ENCODE measurements at regions not wholly inside any gene's neighbourhood (a gene's known extent, or its start where the extent isn't known, plus 50 kb on each side); places are given as distances from the start of the nearest gene placed in this dataset.

DNA sequence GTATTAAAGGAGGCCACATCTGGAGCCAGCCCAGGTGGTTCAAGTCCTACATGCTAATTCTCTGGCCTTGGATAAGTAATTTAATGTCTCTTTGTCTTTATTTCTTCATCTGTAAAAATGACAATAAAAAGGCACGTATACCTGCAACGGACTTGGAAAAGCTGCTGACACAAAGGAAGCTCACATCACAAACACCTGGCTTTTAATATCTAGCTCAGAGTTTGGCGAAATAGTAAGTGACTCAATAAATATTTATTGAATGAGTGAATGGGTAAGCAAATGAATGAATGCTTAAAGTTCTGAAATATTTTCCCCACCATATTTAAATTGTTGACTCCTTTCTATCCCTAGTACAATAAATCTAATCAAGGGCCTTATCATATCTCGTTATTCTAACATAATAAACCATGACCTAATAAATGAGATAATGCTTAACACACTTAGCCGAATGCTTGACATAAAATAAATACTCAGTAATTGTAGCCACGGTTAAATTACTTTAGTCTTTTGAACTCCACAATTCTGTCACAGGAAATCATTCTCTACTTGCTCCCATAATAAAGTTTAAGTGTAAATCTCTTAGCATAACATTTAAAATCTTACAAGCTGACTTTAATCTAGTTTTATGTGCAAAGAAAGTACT lies 74.7 kb upstream of the PALMD start:
- no peak for DNase-seq (ENCODE audit: low read depth, low spot score)

DNA sequence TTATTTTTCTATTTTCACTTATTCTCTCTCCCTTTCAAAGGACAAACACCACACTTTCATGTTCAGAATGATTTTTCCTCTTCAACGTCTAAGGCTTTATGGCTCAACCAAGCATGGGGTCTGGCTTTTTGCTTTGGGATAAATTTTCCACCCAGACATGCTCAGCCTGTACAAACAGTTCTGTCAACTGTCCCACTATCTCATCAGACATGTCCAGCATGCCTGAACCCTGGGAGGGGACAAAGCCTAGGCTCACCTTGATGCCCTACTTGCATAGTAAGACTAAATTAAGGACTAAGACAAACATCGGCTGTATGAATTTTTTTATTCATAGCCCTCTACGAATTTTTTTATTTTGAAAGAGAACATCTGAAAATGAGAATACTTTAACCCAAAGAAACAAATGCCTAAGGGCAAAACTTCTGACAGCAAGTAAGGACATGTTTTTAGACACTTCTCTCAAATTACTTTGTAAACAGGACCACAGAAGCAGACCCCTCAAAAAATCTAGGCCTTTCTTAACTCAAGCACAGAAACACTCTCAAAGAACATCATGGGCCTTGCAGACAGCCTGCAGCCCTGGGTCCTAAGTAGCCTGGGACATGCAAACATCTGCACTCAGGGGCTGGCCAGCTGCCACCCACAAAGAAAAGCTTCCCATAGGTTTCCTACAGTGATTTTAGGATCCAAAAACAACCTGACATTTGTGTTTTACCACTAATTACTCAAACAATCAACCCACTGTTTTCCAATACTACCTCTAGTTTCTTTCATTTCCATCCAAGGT lies 72.3 kb upstream of the PALMD start:
- DNase-seq (ENCODE audit: low read depth, low spot score): no peak

DNA sequence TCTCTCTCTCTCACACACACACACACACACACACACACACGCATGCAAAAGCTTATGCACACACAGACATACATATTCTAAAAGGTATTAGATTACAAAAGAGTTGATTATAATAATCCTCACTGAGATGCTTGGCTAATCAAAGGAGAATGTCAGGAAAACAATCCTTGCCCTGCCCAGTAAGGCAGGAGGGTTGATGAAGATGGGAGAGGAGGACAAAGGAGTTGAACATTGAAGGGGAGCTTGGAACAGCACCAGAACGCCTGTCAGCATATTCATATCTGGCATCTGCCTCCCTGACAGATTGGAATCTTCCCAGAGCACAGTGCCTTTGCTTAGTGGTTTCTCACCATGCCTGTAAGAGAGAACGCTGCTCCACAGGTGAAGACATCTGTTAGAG lies 68.6 kb upstream of the PALMD start:
- no peak for DNase-seq (ENCODE audit: low read depth, low spot score)

DNA sequence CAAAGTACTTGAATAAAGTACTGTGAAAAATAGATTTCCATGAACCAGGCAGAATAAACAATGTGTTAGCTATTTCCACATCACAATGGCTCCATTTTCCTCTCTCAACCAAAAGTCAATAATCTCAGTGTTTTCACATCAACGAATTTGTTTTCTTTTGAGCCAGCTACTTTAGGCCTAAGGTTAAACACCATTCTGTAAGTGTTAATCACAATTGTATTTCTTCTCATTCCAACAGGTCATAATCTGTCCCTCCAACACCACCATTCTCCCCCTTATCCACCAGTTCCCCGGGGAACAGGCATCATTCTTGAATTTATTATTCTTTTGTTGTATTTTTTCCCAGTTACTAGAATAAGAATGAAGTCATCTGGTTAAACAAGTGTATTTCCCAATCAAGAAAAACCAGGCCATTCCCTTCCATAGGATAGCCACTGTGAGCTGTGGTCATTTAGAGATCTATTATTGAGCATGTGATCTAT lies 66.2 kb upstream of the PALMD start:
- DNase-seq (ENCODE audit: low read depth, low spot score): no peak

DNA sequence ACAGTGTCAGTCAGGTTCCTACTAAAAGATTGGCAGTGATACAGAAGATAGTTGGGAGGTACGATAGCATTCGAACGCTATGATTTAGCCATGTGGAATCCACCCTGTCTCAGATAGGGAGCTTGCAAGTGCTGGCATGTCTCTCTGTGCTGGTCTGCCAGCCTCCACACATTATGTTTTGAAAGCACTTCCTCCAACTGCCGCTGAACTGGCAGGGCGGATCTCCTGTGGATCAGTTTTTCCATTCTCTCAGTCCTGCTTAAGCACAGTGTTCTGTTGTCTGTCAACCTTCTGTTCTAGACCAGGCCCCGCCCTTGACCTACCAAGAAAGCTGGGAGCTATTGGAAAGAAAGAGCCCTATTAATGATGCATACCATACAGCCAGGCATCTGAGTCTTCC lies 65.5 kb upstream of the PALMD start:
- no peak for DNase-seq (ENCODE audit: low read depth, low spot score)

DNA sequence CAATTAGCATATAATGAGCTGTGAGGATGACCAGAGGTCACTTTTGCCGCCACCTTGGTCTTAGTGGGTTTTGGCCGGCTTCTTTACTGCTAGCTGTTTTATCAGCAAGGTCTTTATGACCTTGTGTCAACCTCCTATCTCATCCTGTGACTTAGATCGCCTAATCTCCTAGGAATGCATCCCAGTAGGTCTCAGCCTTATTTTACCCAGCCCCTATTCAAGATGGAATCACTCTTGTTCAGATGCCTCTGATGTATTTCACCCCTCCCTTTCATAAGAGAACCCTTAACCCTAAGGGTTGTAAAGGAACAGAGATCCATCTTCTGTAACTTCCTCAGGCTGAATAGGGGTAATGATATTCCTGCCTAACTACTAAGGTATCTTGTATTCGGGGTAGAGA lies 58.9 kb upstream of the PALMD start:
- no peak for DNase-seq (ENCODE audit: low read depth, low spot score)

DNA sequence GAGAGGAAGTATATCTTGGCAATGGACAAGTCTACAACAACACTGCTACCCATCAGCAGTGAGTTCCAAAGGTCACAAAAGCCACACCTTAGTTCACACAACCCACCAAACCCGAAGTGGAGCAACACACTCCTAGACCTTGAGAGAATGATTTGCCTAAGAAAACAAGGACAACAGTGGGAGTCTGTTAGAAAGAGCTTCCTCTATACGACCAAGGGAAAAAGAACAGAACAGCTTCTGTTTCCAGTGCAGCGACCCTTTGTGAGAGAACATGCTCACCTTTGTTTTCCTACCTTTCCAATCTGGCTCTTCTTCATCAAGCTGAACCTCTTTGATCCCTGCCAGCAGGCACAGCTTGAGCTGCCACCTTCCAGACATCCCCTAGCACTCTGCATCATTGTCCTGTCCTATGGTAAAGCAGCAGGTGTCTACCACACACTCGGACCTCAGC lies 56.7 kb upstream of the PALMD start:
- DNase-seq (ENCODE audit: low read depth, low spot score): no peak

DNA sequence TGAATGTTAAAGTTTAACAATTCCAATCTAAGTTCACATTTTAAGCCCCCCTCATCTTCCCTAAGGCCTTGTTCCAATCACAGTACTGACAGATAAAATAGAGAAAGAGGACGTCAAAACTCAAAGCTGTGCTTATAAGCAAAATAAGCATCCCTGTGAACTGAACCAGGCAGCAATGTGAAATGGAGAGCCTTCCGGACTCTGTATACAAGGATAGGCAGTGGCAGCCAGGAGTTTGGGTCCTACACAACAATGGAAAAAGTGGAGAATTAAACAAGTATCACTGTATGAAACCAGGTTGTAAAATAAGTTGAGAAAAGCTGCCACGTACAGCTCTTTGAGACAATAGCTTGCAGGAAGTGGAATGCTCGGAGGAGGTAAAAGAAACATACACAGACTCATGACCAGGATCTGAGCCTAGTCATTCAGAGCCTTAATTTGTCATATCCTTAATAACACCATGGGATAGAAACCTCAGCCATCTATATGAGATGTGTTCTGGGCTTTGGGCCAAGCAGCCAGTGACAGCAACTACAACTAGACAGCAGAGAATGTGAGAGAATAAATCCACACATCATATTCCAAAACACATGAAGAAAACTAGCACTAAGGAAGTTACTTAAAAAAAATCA lies 55.2 kb upstream of the PALMD start:
- DNase-seq (ENCODE audit: low read depth, low spot score): no peak

DNA sequence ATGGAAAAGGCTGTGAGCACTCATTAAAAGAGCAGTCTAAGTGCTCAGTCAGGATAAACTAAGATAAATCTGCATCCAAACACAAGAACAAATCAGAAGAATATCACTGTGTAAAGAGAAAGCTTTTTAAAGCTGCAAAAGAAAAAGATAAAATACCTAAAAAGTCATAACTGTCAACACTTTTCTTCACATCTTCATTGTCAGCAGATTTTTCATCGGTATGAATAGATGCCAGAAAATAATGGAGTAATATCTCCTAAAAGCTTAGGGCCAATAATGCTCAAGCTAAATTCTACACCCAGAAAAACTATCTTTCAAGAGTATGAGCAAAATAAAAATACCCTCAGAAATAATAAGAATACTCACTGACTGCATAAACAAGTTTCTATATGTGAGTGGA lies 54.0 kb upstream of the PALMD start:
- no peak for DNase-seq (ENCODE audit: low read depth, low spot score)

DNA sequence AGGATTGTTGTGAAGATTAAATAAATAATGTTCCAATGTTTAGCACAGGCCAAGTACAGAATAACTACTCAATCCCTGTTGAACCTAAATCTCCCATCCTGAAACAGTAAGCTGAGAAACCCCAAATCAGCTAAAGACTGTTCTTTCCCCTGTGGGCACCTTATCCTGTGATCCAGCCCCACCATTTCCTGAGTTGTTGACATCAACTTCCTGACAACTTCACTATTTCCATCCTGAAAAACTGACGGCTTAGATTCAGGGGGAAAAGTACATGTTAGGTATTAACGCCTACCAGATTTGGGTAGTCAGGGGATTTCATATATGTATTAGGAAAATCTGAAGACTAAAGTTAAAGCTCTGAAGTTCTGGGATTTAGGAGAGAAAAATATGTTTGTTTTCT lies 51.7 kb upstream of the PALMD start:
- DNase-seq (ENCODE audit: low read depth, low spot score): no peak

DNA sequence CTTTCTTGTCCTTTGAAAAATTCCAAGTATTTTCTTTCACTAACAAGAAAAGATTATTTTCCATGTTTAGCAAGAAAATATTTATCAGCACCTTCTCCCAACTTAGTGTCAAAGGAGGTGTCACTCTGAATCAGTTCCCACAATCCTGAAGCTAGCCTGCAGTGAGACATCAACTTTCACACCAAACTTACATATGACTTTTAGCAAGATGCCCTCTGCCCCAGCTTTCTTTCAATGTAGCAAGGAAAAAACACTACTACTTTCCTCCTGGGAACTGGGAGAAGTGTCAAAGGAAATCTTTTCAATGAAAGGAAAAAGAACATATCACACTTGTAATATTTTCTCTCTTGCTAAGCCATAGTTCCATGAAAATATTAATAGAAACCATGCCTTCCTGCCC lies 50.9 kb upstream of the PALMD start:
- no peak for DNase-seq (ENCODE audit: low read depth, low spot score)

DNA sequence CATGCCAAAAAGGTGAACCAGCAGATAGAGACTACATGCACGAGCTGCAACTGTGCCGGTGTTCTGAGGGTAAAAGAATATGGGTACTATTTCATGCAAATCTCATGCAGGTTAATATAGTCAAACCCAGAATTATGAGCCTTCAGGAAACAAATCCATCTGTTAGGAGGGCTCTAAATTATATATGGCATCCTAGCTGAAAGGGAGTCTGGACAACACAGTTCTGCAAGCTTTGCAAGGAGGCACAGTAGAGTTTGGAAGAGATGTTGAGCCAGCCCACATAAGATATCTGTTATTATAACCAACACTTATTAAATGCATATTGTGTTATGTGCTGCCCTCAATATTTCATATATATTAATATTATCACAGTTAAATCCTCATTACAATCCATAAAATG lies 50.5 kb upstream of the PALMD start:
- no peak for DNase-seq (ENCODE audit: low read depth, low spot score)
